SK-N-MC (cell line): ENCODE measurements at regions not wholly inside any gene's neighbourhood (a gene's known extent, or its start where the extent isn't known, plus 50 kb on each side); places are given as distances from the start of the nearest gene placed in this dataset.

Experiments used
- EZH2 ChIP-seq: fragments of 200-600 bp; sonication (generic); IDR thresholded peaks from one replicate; pipeline ENCODE4 v1.6.1; 2017; ENCODE audit warnings: antibody characterized with exemption
- POLR2AphosphoS5 ChIP-seq: IDR thresholded peaks from 2 replicates; pipeline ENCODE4 v1.6.1; 2012; ENCODE audit warnings: mild to moderate bottlenecking, low read depth, low read length, borderline replicate concordance

- TF ChIP-seq EZH2: no peak
- TF ChIP-seq POLR2AphosphoS5: no peak
Observed at GRCh38 chr15:62712455-62712839, 330.1 kb upstream of the TPM1 start.
